ENCODE measurements at regions not wholly inside any gene's neighbourhood (a gene's known extent, or its start where the extent isn't known, plus 50 kb on each side); places are given as distances from the start of the nearest gene placed in this dataset.

DNA sequence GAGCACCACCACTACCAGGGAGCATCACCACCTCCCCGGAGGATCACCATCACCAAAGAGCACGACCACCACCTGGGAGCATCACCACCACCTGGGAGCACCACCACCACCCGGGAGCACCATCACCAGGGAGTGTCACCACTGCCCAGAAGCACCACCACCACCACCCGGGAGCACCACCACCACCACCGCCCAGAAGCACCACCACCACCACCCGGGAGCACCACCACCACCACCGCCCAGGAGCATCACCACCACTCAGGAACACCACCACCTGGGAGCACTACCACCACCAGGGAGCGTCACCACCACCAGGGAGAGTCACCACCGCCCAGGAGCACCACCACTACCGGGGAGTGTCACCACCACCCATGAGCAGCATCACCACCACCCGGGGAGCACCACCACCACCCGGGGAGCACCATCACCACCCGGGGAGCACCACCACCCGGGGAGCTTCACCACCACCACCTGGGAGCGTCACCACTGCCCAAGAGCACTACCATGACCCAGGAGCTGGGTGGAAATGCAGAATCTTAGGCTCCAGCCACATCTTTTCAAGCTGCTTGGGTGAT is 237.3 kb downstream of the SOD2 start:
- Histone ChIP-seq H3K27me3 (no peaks in the 10 kb centered on the region), H3K9me3 (no peaks in the 10 kb centered on the region), H3K27ac (no peak overlapping the region), H3K36me3 (no peaks in the 10 kb centered on the region), H3K4me3 (replicated peaks in 1 of 3) (no peak overlapping the region), H3K4me1 (no peaks in the 10 kb centered on the region)
- DNase-seq = no peak
- TF ChIP-seq POLR2A (IDR thresholded peaks at IDR 0.05) = no peak
- TF ChIP-seq, protein P1, sequence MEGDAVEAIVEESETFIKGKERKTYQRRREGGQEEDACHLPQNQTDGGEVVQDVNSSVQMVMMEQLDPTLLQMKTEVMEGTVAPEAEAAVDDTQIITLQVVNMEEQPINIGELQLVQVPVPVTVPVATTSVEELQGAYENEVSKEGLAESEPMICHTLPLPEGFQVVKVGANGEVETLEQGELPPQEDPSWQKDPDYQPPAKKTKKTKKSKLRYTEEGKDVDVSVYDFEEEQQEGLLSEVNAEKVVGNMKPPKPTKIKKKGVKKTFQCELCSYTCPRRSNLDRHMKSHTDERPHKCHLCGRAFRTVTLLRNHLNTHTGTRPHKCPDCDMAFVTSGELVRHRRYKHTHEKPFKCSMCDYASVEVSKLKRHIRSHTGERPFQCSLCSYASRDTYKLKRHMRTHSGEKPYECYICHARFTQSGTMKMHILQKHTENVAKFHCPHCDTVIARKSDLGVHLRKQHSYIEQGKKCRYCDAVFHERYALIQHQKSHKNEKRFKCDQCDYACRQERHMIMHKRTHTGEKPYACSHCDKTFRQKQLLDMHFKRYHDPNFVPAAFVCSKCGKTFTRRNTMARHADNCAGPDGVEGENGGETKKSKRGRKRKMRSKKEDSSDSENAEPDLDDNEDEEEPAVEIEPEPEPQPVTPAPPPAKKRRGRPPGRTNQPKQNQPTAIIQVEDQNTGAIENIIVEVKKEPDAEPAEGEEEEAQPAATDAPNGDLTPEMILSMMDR (IDR thresholded peaks at IDR 0.05) = no peak
- intact Hi-C loops (cut with DNase I) = no loop called here
- whole genome bisulfite sequencing, 2 donors = 85 to 89% methylated on average over 8 to 11 of the region's 15 CpGs

DNA sequence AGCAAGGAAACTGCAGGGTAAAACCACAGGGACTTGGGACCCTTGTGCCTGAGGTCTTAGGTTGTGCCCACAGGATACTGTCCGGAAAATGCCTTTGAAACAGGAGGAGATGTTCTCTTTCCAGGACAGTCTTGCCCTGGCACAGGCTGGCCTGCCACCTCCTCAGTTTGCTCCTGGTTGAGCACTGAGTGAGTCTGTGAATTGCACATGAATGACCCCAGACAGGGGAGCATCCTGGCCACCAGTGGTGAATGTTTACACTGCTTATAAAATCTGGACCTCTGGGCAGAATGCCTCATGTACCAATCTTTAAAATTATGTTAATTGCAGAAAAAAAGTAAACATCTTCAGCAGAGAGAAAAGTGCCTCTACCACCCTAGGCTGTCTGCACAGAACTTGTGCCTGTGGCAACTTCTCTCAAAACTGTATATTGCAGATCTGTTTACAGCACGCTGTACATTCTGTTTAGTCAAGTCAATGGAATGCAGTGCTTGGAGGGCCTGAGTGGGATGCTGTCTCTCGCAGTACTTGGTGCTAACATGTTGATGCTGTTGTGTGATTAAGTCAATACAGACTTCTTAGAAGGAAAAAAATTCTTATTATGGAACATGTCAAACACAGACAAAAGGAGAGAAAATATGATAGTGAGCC is 242.1 kb downstream of the SOD2 start:
- DNase-seq = no peak
- Histone ChIP-seq H3K36me3 (no peaks in the 10 kb centered on the region), H3K4me1 (no peaks in the 10 kb centered on the region), H3K9me3 (no peaks in the 10 kb centered on the region), H3K4me3 (replicated peaks in 1 of 3) (no peak overlapping the region), H3K27ac (no peak overlapping the region), H3K27me3 (no peaks in the 10 kb centered on the region)
- intact Hi-C loops (cut with DNase I) = no loop called here
- TF ChIP-seq POLR2A (IDR thresholded peaks at IDR 0.05) = no peak
- TF ChIP-seq, protein P1 (IDR thresholded peaks at IDR 0.05) = no peak
- WGBS, 2 donors = 47 to 57% methylated on average over 3 of the region's 3 CpGs

DNA sequence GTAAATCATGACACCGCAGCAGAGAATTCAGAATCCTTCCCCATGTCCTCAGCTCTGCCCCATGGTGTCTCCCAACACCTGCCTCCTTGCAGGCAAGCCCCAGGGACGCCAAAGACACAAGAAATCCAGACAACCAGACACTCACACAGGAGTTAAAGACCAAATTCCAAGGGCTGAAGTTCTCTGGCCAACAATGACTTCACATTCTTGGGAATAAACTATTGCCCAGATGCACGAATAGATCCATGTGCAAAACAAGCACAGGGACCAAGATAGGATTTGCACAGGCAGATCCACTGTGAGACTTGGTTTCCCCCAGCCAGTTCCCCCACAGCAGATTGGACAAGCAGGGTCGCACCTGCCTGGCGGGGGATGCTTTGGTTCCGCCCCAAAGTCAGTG is 246.7 kb downstream of the SOD2 start:
- Histone ChIP-seq H3K27ac (no peak overlapping the region), H3K9me3 (no peaks in the 10 kb centered on the region), H3K36me3 (no peaks in the 10 kb centered on the region), H3K27me3 (no peaks in the 10 kb centered on the region), H3K4me1 (no peaks in the 10 kb centered on the region), H3K4me3 (replicated peaks in 1 of 3) (no peak overlapping the region)
- 87 to 88% methylated on average over 6 of the region's 6 CpGs for WGBS, 2 donors
- DNase-seq = no peak
- intact Hi-C loops (cut with DNase I) = no loop called here
- TF ChIP-seq, protein P1 (IDR thresholded peaks at IDR 0.05) = no peak
- TF ChIP-seq POLR2A (IDR thresholded peaks at IDR 0.05) = no peak

DNA sequence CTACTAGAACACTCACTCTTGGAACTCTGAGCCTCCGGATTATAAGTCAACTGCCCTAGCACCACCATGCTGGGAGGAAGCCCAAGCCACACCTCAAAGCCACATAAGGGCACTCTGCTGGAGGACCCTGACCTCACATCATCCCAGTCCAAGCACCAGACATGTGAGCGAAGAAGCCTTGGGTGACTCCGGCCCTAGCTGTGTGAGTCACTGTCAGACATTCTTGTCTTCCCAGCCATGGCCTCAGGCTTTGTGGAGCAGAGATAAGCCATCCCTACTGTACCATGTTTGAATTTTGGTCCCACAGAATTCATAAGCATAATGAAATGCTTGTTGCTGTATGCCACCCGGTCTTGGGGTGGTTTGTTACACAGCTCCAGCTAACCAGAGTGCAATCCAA is 247.7 kb downstream of the SOD2 start:
- H3K27me3 ChIP-seq = no peaks in the 10 kb centered on the region
- no peak for DNase-seq
- no peaks in the 10 kb centered on the region for H3K36me3 ChIP-seq
- H3K4me3 ChIP-seq (replicated peaks in 1 of 3) = no peak overlapping the region
- TF ChIP-seq POLR2A (IDR thresholded peaks at IDR 0.05) = no peak
- TF ChIP-seq, protein P1 (IDR thresholded peaks at IDR 0.05) = no peak
- H3K27ac ChIP-seq = no peak overlapping the region
- H3K9me3 ChIP-seq = no peaks in the 10 kb centered on the region
- intact Hi-C loops (cut with DNase I) = no loop called here
- H3K4me1 ChIP-seq = no peaks in the 10 kb centered on the region
- 89 to 91% methylated on average over 4 of the region's 4 CpGs for WGBS, 2 donors

DNA sequence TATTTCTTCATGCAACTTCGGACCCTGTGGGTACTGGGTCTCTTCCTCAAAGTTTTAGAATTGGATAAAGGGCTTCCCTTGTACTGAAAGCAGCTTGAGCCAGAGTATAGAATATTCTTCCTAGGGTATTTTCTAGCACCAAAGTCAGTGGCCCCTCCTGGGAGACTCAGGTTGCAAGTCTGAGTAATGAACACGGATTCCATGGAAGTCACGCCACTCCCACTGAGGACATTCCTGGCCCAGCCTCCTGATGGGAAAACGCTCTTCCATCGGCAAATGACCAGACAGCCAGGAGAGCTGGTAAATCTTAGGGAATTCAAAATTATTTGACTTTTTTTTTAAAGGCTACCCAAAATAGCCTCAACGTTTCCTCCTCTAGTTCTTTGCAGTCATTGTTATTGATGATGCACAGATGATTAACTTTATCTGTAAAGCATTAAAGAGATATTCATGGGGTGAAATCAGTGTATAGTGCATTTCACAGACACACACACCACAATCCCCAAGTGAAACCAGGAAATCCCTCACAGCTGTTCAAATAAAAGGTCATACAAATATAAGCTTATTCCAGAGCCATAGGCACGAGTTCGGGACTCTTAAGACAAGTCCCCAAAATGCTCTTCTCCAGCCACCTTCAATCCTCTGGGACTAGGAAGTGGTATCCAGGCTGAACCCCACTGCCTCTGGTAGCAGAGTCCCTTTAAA is 248.8 kb downstream of the SOD2 start:
- no peak for DNase-seq
- TF ChIP-seq, protein P1 (IDR thresholded peaks at IDR 0.05) = no peak
- no peak for TF ChIP-seq POLR2A (IDR thresholded peaks at IDR 0.05)
- Histone ChIP-seq H3K4me1 (no peaks in the 10 kb centered on the region), H3K27ac (no peak overlapping the region), H3K27me3 (no peaks in the 10 kb centered on the region), H3K36me3 (no peaks in the 10 kb centered on the region), H3K9me3 (no peaks in the 10 kb centered on the region), H3K4me3 (replicated peaks in 1 of 3) (no peak overlapping the region)
- 73 to 80% methylated on average over 8 of the region's 8 CpGs for WGBS, 2 donors
- intact Hi-C loops (cut with DNase I) = no loop called here

All from thyroid gland (tissue), 4 donors.